ENCODE measurements at regions not wholly inside any gene's neighbourhood (a gene's known extent, or its start where the extent isn't known, plus 50 kb on each side); places are given as distances from the start of the nearest gene placed in this dataset.

GRCh38 chr18:34529358-34530335 is 180.5 kb upstream of the DTNA start:
- no peak for TF ChIP-seq CTCF (IDR thresholded peaks at IDR 0.05; ENCODE audit: low read length)
- no peak for TF ChIP-seq EZH2phosphoT487 (IDR thresholded peaks at IDR 0.05; ENCODE audit: low read length)

Measured in MM.1S (cell line).